ENCODE measurements at regions not wholly inside any gene's neighbourhood (a gene's known extent, or its start where the extent isn't known, plus 50 kb on each side); places are given as distances from the start of the nearest gene placed in this dataset.

- DNase-seq (ENCODE audit: low read depth) = no peak
Observed at GRCh38 chr5:129341306-129341705, 118.8 kb upstream of the ADAMTS19 start.

GRCh38 chr5:129342796-129343195 is 117.3 kb upstream of the ADAMTS19 start:
- no peak for DNase-seq (ENCODE audit: low read depth)

- DNase-seq (ENCODE audit: low read depth) = no peak
Observed at GRCh38 chr5:129345213-129345924, 114.7 kb upstream of the ADAMTS19 start.

- DNase-seq (ENCODE audit: low read depth) = no peak
Observed at GRCh38 chr5:129356846-129357245, 103.3 kb upstream of the ADAMTS19 start.

- no peak for DNase-seq (ENCODE audit: low read depth)
Observed at GRCh38 chr5:129358069-129358468, 102.0 kb upstream of the ADAMTS19 start.

- no peak for DNase-seq (ENCODE audit: low read depth)
Observed at GRCh38 chr5:129359450-129359849, 100.6 kb upstream of the ADAMTS19 start.

GRCh38 chr5:129361441-129362025 is 98.6 kb upstream of the ADAMTS19 start:
- peak; percentile 18 for DNase-seq (ENCODE audit: low read depth)

GRCh38 chr5:129362456-129362855 is 97.6 kb upstream of the ADAMTS19 start:
- DNase-seq (ENCODE audit: low read depth) = no peak

GRCh38 chr5:129363991-129364390 is 96.1 kb upstream of the ADAMTS19 start:
- DNase-seq (ENCODE audit: low read depth) = no peak

- peak; percentile 38 for DNase-seq (ENCODE audit: low read depth)
Observed at GRCh38 chr5:129367883-129368282, 92.2 kb upstream of the ADAMTS19 start.

- DNase-seq (ENCODE audit: low read depth) = no peak
Observed at GRCh38 chr5:129372025-129372424, 88.1 kb upstream of the ADAMTS19 start.

- DNase-seq (ENCODE audit: low read depth) = no peak
Observed at GRCh38 chr5:129377504-129377903, 82.6 kb upstream of the ADAMTS19 start.

GRCh38 chr5:129378961-129379360 is 81.1 kb upstream of the ADAMTS19 start:
- no peak for DNase-seq (ENCODE audit: low read depth)

GRCh38 chr5:129379406-129379805 is 80.7 kb upstream of the ADAMTS19 start:
- peak; percentile 29 for DNase-seq (ENCODE audit: low read depth)

- peak; percentile 25 for DNase-seq (ENCODE audit: low read depth)
Observed at GRCh38 chr5:129382921-129383672, 77.0 kb upstream of the ADAMTS19 start.

- no peak for DNase-seq (ENCODE audit: low read depth)
Observed at GRCh38 chr5:129384193-129384592, 75.9 kb upstream of the ADAMTS19 start.

GRCh38 chr5:129384736-129385135 is 75.4 kb upstream of the ADAMTS19 start:
- DNase-seq (ENCODE audit: low read depth) = peak; percentile 6

- DNase-seq (ENCODE audit: low read depth) = no peak
Observed at GRCh38 chr5:129387944-129388343, 72.2 kb upstream of the ADAMTS19 start.

- DNase-seq (ENCODE audit: low read depth) = no peak
Observed at GRCh38 chr5:129392681-129393080, 67.4 kb upstream of the ADAMTS19 start.

GRCh38 chr5:129395247-129395646 is 64.9 kb upstream of the ADAMTS19 start:
- DNase-seq (ENCODE audit: low read depth) = no peak

- DNase-seq (ENCODE audit: low read depth) = no peak
Observed at GRCh38 chr5:129398026-129398678, 61.9 kb upstream of the ADAMTS19 start.

GRCh38 chr5:129399069-129399468 is 61.0 kb upstream of the ADAMTS19 start:
- no peak for DNase-seq (ENCODE audit: low read depth)
